ENCODE measurements at regions not wholly inside any gene's neighbourhood (a gene's known extent, or its start where the extent isn't known, plus 50 kb on each side); places are given as distances from the start of the nearest gene placed in this dataset.

GRCh38 chr1:38267037-38268036 is 220.7 kb upstream of the POU3F1 start:
- POLR2A ChIA-PET (ENCODE audit: unreplicated experiment) = no interaction called here
- Histone ChIP-seq H3K27ac (no peak overlapping the region), H3K9me3 (ENCODE audit: insufficient read depth, low read depth) (no peaks in the 10 kb centered on the region), H3K4me1 (replicated peaks; ENCODE audit: insufficient read depth) (no peaks in the 10 kb centered on the region), H3K4me3 (no peak overlapping the region), H3K79me2 (ENCODE audit: low read depth) (no peaks in the 10 kb centered on the region), H3K36me3 (ENCODE audit: low read depth) (no peaks in the 10 kb centered on the region), H3K27me3 (ENCODE audit: insufficient read depth, low read depth) (peaks cover 94% of the 10 kb centered on the region), H2AFZ (no peak overlapping the region), H4K20me1 (ENCODE audit: insufficient read depth) (no peaks in the 10 kb centered on the region), H3K9me2 (ENCODE audit: insufficient read depth) (no peaks in the 10 kb centered on the region), H3F3A (ENCODE audit: insufficient read depth, low read depth) (no peaks in the 10 kb centered on the region), H3K4me2 (no peak overlapping the region)
- intact Hi-C loops (cut with micrococcal nuclease; ENCODE audit: unreplicated experiment) = no loop called here
- BruUV-seq (replicated peaks) = no TSS peak
- no peak for DNase-seq
- CTCF ChIA-PET = no interaction called here
- TF ChIP-seq EZH2 (IDR thresholded peaks at IDR 0.05; ENCODE audit: low read depth) = no peak
- TF ChIP-seq, protein P1, sequence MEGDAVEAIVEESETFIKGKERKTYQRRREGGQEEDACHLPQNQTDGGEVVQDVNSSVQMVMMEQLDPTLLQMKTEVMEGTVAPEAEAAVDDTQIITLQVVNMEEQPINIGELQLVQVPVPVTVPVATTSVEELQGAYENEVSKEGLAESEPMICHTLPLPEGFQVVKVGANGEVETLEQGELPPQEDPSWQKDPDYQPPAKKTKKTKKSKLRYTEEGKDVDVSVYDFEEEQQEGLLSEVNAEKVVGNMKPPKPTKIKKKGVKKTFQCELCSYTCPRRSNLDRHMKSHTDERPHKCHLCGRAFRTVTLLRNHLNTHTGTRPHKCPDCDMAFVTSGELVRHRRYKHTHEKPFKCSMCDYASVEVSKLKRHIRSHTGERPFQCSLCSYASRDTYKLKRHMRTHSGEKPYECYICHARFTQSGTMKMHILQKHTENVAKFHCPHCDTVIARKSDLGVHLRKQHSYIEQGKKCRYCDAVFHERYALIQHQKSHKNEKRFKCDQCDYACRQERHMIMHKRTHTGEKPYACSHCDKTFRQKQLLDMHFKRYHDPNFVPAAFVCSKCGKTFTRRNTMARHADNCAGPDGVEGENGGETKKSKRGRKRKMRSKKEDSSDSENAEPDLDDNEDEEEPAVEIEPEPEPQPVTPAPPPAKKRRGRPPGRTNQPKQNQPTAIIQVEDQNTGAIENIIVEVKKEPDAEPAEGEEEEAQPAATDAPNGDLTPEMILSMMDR (conservative IDR thresholded peaks at IDR 0.05) = no peak

DNA sequence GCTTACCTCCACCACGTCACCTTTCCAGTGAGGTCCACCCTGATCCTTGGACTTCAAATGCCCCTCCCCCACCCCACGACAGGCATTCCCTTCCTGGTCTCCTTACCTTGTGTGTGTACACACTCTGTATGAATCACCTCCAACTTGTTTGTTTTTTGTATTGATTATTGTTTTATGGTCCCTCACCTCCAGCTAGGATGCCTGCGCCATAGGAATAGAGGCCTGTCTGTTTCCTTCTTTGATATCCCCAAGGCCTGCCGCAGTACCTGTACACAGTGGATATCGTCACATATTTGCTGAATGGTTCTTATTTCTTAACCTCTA is 219.6 kb upstream of the POU3F1 start:
- H3K79me2 ChIP-seq (ENCODE audit: low read depth) = no peaks in the 10 kb centered on the region
- H4K20me1 ChIP-seq (ENCODE audit: insufficient read depth) = no peaks in the 10 kb centered on the region
- no peaks in the 10 kb centered on the region for H3F3A ChIP-seq (ENCODE audit: insufficient read depth, low read depth)
- no peaks in the 10 kb centered on the region for H3K9me2 ChIP-seq (ENCODE audit: insufficient read depth)
- ChIA-PET CTCF (no interaction called here), POLR2A (ENCODE audit: unreplicated experiment) (no interaction called here)
- peaks cover 96% of the 10 kb centered on the region for H3K27me3 ChIP-seq (ENCODE audit: insufficient read depth, low read depth)
- no peaks in the 10 kb centered on the region for H3K36me3 ChIP-seq (ENCODE audit: low read depth)
- H3K4me3 ChIP-seq = no peak overlapping the region
- no peaks in the 10 kb centered on the region for H3K9me3 ChIP-seq (ENCODE audit: insufficient read depth, low read depth)
- no peak overlapping the region for H3K27ac ChIP-seq
- TF ChIP-seq, protein P1 (conservative IDR thresholded peaks at IDR 0.05) = no peak
- no peak for TF ChIP-seq EZH2 (IDR thresholded peaks at IDR 0.05; ENCODE audit: low read depth)
- no peaks in the 10 kb centered on the region for H3K4me1 ChIP-seq (replicated peaks; ENCODE audit: insufficient read depth)
- intact Hi-C loops (cut with micrococcal nuclease; ENCODE audit: unreplicated experiment) = no loop called here
- no peak for DNase-seq
- H2AFZ ChIP-seq = no peak overlapping the region
- BruUV-seq (replicated peaks) = no TSS peak
- H3K4me2 ChIP-seq = no peak overlapping the region

DNA sequence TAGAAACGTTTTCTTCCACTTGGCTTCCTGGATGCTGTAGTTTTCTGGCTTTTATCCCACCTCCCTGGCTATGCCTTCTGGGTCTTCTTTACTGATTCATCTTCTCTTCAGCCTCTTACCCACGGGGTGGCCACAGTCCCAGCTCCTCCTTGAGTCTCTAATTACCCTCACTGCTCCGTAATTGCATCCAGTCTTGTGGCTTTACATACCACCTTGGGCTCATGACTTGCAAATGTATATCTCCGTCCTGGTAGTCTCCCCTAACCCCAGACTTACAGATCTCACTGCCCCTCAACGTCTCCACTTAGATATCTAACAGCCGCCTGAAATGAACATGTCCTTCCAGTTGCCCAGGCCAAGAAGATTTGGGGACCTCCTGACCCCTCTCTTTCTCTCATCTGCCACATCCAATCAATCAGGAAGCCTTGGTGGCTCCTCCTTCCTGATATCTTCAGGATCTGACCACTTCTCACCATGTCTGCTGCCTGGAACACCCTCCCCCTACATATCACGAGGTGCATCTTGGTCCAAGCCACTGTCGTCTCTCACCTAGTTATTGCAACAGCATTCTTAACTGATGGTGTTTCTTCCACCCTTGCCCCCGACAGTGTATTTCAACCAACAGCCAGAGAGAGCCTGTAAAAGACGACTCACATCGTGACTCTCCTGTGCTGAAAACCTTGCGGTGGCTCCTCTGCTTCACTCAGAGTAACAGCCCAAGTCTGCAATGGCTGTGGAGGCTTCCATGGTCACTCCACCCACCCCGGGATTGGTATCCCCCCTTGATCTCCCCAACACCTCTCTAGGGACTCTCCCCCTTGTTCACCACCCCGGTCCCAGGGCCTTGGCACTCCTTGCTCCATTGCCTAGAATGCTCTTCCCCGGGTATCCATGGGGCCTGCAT is 219.0 kb upstream of the POU3F1 start:
- Histone ChIP-seq H3K4me2 (no peak overlapping the region), H3K4me3 (no peak overlapping the region), H2AFZ (no peak overlapping the region), H3K27ac (no peak overlapping the region), H4K20me1 (ENCODE audit: insufficient read depth) (no peaks in the 10 kb centered on the region), H3F3A (ENCODE audit: insufficient read depth, low read depth) (no peaks in the 10 kb centered on the region), H3K27me3 (ENCODE audit: insufficient read depth, low read depth) (peaks cover 94% of the 10 kb centered on the region), H3K9me3 (ENCODE audit: insufficient read depth, low read depth) (no peaks in the 10 kb centered on the region), H3K36me3 (ENCODE audit: low read depth) (no peaks in the 10 kb centered on the region), H3K9me2 (ENCODE audit: insufficient read depth) (no peaks in the 10 kb centered on the region), H3K79me2 (ENCODE audit: low read depth) (no peaks in the 10 kb centered on the region), H3K4me1 (replicated peaks; ENCODE audit: insufficient read depth) (no peaks in the 10 kb centered on the region)
- TF ChIP-seq EZH2 (IDR thresholded peaks at IDR 0.05; ENCODE audit: low read depth) = no peak
- TF ChIP-seq, protein P1 (conservative IDR thresholded peaks at IDR 0.05) = no peak
- ChIA-PET CTCF (no interaction called here), POLR2A (ENCODE audit: unreplicated experiment) (no interaction called here)
- no TSS peak for BruUV-seq (replicated peaks)
- intact Hi-C loops (cut with micrococcal nuclease; ENCODE audit: unreplicated experiment) = no loop called here
- DNase-seq = no peak

Data from PC-9 (cell line).